Inferior parietal cortex (tissue), 1 donor: ENCODE measurements at regions not wholly inside any gene's neighbourhood (a gene's known extent, or its start where the extent isn't known, plus 50 kb on each side); places are given as distances from the start of the nearest gene placed in this dataset.
"Not testable (repeated sequence)": the region's sequence is repeated elsewhere in the genome, so short reads cannot be mapped to it uniquely, and the experiment has no call there.

Experiments used
- DNase-seq: peaks from one replicate; pipeline ENCODE4 v3.0.0-alpha.2; 2016; ENCODE audit errors: extremely low spot score

DNA sequence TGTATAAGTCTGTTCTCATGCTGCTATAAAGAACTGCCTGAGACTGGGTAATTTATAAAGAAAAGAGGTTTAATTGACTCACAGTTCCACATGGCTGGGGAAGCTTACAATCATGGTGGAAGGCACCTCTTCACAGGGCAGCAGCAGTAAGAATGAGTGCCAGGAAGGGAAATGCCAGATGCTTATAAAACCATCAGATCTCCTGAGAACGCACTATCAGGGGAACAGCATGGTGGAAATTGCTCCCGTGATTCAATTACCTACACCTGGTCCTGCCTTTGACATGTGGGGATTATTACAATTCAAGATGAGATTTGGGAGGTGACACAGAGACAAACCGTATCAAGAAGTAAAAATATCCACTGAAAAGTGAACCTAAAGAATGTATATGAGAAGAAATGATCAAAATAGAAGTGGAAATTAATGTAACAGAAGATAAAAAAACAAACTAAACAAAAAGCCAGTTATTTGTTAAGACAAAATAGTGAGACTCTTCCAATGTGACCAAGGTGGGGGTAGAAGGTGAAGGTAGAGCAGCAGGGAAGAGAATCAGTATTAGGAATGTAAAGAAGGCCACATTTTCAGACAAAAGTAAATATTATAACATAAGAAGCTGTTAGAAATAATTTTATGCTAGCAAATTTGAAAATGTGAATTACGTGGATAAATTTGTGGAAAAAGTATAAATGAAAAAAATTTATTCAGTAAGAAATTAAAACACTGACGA is 372.9 kb downstream of the NKX6-1 start:
- DNase-seq, result no peak

DNA sequence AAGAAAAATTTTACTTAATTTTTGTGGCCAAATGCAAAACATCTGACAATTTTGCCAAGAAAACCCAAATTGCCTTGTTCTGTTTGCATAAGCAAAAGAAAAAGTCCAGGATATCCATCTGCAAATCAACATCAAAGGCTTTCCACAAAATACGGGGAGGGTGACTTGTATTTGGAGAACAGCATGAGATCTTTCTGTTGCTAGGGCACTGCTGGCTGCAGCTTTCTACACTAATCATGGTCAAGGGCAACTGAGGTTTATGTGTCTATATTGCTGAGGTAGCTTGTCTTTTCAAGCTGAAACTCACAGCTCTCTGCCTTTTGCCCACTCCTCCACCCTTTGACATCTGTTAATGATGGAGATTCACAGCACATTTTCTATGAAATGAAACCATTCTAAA is 389.1 kb downstream of the NKX6-1 start:
- no peak for DNase-seq

DNA sequence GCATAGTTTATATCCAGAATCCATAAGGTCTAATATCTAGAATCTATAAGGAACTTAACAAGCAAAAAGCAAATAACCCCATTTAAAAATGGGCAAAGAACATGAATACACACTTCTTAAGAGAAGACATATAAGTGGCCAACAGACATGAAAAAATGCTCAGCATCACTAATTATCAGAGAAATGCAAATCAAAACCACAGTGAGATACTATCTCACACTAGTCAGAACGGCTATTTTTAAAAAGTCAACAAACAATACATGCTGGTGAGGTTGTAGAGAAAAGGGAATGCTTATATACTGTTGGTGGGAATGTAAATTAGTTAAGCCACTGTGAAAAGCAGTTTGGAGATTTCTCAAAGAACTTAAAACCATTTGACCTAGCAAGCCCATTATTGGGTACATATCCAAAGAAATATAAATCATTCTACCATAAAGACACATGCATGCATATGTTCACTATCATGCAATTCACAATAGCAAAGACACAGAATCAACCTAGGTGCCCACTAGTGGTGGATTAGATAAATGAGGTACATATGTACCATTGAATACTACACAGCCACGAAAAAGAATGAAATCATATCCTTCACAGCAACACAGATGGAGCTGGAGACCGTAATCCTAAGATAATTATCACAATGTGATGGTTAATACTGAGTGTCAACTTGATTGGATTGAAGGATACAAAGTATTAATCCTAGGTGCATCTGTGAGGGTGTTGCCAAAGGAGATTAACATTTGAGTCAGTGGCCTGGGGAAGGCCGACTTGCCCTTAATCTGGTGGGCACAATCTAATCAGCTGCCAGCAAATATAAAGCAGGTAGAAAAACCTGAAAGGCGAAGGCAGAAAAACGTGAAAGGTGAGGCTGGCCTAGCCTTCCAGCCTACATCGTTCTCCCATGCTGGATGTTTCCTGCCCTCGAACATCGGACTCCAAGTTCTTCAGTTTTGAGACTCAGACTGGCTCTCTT is 397.2 kb downstream of the NKX6-1 start:
- DNase-seq, result not testable (repeated sequence)

DNA sequence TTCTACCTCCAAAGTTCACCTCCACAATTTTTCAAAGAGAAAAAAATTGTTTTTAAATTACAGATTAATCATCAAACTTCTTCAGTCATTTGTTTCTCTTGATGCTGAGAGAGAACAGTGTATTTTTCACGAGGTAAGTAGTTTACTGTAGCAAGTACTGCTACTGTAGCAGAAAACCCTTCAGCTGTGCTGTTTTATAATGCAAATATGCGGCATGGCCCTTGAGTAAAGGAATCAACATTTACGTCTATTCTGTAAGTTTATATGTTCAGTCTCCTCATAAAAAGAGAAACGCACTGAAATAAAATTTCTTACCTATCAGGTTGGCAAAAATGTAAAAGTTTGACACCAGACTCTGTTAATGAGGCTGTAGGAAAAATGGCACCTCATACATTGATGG is 399.0 kb downstream of the NKX6-1 start:
- DNase-seq, result no peak

DNA sequence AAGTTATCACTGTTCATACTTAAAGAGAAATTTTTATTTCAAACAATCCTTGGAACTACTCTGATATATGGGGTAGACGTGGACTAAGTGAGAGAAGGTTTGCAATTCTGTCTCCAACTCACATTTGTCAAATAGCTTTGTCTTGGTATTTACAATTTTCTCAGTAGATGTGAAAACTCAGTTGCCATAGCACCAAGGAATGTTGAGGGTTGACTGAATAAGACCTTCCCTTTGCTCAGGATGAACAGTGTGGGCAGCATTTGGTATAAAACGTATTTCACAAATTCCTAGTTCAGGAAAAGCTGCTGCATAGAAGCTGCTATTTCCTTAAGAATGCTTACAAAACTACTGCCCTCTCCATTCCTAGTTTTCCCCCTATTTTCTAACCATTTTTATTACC is 399.5 kb downstream of the NKX6-1 start:
- no peak for DNase-seq

DNA sequence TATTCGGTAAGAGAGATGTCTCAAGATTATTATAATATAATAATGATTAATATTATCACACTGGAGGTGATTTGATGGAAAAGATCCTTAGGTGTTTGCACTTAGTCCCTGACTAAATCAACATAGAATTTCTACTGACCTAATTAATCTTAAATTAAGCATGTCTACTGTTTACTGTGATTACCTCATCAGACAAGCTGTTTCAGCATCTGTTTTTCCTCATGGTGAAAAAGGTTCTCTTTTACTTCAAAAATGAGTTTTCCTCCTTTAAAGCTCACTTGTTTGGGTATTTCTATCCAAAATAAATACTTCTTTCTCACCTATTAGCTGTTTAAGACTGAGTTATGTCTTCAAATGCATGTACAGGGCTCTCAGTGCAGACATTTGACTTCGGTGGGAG is 407.8 kb downstream of the NKX6-1 start:
- DNase-seq, result no peak

DNA sequence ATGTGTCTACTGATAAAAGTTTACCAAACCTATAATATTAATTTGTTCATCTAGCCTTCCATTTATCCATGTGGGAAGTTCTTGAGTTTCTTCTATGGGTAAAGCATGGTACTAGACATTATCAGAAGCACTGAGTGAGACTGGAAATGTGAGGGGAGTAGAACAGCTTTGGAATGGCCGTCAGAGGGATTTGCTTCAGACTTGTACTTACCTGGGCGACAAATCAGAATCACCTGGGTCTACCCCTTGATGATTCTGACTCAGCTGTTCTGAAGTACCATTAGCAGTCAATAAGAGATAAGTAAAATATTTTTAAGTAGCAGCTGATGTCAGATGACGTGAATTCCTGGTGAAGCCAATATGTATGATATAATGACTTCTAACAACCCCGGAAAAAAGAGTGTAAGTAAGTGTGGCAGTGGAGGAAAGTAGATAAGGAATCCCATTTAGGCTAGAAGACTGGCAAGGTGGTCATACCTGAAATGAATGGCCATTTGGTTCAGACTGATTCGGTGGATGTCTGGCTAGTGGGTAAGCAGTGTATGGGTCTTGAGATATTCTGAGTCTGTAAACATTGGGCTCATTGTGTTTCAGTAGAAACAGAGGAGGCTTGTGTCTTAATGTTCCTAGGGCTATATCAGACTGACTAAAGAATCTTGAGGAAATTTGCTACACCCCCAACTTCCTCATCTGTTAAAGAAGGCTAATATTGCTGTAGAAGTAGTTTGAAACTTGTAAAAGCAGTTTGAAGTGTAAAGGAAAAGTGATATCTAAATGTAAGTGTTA is 409.2 kb downstream of the NKX6-1 start:
- no peak for DNase-seq

DNA sequence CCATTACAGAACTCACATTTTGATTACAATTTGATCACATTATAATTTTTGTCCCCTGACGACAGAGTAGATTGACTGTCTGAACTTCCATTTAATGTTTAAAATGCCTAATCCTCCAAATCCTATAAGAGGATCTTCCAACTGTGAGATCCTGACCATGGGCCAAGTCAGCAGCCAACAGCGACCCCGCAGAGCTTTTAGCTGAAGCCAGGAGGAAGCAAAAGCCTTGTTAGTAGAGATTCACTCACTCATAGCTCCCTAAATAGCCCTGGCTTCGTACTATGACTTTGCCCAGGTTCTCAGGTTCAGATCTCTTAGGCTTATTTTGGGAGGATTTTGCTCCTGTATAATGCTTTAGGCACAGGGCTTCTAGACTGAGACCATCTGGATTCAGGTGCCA is 413.1 kb downstream of the NKX6-1 start:
- DNase-seq, result no peak

DNA sequence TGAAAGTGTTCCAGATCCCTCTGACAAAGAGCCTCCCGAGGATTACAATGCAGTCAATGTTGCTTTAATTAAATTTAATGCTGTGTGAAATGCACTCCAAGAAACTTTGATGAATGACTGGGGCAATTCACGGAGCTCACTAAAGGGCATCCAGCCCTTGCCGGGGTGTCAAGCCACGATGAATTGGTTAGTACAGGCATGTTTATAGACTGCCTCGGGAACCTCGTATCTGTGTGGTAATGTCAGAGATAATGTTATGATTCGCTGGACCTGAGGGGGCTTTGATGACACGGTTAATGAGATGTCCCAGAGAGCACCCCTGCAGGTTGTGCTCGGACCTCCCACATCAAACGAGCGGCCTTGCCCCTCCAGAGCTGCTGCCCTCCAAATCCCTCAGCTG is 428.8 kb downstream of the NKX6-1 start:
- DNase-seq, result no peak

DNA sequence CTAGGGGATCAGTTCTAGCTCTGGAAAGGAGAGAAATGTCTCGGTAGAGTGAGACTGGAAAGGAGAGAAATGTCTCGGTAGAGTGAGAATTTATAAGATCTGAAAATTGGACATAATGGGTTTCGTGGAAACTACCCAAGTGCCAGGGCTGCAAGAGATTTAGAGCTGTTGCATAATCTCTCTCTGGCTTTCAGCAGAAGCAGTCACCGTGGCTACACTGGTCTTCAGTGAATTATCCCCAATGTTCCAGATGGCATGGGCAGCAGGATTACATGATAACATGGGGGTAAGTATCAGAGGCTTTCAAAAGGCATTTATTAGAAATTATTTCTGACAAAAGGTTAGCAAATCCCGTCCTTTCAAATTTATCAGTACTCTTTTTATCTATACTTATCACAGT is 435.5 kb downstream of the NKX6-1 start:
- no peak for DNase-seq

DNA sequence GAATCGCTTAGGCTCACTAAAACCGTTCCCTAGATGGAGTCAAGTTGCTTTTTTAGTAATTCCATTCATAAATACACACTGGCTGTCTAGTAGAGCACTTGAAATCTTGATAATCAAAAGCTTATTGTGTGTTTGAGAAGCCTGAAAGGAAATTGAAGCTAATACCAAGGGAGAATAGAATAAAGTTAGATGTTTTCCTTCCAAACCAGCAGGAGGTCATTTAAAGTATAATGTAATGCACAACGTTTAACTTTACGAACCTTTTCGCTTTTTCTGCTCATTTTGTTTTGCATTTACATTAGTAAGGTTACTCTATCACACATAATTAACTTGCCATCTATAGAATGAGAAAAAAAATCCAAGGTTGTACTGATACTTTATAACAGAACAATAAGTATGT is 440.9 kb downstream of the NKX6-1 start:
- no peak for DNase-seq

DNA sequence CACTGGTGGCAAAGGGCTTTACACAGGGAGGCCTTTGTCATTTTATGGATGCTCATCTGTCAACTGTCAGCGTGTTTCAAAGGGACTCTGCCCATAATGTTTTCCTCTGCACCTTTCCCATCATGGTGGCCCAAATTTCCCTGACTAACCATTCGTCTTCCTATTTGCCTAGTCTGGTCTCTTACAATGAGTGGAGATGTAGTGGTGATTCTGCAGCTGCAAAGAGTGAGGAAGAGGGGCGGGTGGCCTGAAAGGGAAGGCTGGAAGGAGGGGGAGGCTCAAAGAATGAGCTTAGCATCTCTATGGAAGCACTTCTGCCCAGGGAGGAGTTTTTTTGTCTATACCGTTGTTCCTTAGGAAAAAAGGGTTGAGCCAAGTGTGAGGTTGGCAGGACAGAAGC is 447.5 kb downstream of the NKX6-1 start:
- no peak for DNase-seq

DNA sequence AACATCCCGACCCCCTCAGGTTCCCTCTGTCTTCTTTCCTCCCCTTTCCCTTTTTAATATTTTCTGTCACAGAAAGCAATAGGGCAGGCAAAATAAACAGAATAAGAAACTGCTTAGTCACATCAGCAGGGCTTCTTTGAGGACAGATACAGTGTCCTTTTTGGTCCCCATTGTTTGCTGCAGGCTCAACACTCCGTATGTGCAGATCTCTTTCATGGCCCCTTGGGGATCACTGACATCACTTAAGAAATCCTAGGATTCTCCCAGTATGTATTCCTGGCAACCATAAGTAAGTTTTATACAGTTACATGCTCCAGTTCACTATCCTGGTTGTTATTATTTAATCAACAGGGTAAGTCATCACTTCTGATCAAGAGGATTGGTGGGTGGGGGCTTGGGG is 448.0 kb downstream of the NKX6-1 start:
- DNase-seq, result no peak

DNA sequence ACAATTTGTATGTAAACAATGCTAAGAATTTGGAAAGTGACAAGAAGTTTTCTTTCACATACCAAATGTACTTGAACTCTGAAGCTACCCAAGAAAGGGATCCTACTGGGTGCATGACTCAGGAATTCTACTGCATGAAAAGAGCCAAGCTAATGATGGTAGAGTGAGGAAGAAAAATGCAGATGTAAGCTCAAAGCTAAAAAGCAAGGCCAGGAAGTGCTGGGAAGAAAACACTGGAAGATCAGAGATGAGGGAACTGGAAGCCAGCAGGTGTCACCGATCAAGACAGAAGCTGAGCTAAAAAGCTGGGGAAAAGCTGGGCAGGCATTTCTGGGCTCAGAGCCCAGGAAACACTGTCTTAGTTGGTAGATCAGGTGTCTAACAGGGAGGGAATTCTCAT is 449.1 kb downstream of the NKX6-1 start:
- no peak for DNase-seq

DNA sequence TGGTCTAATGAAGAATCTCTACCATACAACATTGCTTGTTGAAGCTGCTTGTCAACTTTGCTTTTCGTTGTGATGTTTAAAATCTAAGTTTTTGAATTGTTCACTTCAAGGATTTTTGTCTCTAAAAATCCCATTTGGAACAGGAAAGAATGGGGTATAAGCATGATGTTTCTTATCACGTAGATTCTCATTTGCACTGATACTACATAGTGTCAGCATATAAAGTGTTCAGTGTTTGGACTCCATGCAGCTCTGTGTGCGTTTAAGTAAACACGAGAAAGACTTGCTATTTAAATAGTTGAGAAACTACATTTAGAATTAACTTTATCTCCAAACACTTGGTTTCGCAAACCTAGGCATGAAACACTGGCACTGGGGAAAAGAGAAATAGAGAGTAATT is 452.5 kb downstream of the NKX6-1 start:
- no peak for DNase-seq

DNA sequence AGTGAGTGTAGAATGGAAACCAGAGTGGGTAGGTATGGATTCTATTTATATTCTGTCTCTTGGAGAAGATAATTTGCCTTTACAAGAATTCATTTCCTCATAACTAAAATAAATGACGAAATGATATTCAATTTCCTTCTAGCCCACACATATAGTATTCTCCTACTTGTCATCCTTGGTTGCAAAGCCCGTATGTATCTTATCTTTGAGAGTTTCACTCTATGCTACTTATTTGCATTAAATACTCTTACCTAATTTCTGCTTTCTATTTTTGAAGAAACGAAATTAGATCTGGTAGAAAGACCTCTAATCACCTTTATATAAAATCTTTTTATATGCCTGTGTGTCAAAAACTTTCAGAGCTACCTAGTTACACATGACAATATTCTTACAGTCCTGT is 457.7 kb downstream of the NKX6-1 start:
- DNase-seq, result no peak

DNA sequence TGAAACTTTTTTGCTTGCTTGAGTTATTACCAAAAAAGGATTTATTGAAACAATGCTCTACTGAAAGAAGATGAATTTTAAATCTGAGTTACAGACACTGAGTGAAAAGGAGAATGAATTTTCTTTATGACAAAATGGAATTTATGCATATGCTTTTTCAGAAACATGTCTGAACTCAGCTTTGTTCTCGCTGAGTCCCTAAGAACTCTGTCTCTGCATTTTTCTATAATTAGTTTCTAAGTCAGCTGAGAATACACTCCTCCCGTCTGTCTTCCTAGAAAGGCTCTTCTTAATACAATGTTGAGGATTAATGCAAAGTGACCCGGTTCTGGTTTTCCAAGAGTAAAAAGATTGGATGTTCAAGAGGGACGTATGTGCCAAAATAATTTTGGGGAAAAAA is 463.5 kb downstream of the NKX6-1 start:
- DNase-seq, result no peak

DNA sequence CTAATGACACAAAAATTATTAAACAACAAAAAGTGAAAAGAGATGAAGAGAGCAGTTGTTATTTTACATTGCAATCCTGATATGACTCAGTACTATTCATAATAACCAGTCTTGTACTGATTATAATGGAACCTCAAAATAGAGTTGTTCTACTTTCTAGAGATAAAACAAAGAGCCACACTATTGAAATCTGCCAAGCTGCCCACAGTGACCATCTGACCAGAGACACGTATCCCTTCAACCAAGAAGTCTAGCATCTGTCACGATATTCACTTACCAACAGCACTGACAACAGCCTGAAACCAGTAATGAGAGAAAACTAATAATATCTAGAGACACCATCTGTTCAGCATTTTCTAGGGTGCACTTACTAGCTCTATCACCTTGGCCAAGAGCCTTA is 466.7 kb downstream of the NKX6-1 start:
- no peak for DNase-seq

DNA sequence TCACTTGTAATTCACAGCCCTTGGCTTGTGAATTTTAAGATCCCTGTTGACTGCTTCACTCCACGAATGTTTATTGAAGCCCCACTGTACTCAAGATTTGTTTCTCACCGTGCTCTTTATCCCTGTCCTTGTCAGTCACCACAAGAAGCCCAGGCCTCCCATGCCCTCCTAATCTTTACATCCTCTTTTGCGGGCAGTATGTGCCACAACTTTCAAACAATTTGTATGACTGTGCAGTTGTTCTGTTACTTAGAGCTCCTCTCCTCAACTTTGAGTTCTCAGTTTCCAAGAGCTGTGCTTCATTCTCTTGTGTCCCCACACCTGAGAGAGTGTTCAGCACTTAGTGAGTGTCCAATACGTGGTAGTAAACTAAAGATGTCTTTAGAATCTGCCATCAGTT is 467.7 kb downstream of the NKX6-1 start:
- no peak for DNase-seq

DNA sequence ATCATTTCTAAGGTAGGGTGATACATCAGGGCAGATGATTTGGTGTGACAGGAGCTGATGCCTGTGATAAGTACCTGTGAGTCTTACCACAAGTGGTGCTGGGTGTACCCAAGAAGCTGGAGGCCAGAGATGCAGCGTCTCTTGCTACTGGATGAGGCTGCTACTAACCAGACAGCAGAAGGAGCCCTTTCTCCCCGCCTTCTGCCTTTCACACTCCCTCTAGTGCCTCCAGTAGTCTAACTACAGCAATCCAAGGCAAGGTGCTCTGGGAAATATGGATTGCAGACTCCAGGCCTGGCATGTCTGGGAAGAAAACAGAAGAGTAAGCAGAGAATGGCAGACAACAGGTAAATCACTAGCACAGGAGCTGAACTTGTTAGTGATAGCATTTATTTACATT is 470.8 kb downstream of the NKX6-1 start:
- no peak for DNase-seq

DNA sequence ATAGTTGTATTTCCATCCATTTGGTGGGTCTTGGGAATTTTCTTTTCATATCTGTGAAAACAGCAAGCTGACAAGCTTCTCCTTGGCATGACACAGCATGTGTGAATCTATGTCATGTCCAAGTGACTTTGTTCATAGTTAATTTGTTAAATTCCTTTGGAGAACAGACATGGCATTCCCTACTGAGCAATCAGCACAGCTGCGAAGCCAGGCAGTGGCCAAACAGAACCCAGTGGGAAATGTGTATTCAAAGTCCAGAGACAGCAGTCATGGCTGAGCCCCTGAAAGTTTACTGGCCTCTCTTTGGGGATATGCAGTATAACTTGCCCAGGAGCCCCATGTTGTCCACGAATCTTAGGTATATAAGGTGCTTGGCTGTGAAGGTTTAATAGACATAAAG is 474.7 kb downstream of the NKX6-1 start:
- no peak for DNase-seq

DNA sequence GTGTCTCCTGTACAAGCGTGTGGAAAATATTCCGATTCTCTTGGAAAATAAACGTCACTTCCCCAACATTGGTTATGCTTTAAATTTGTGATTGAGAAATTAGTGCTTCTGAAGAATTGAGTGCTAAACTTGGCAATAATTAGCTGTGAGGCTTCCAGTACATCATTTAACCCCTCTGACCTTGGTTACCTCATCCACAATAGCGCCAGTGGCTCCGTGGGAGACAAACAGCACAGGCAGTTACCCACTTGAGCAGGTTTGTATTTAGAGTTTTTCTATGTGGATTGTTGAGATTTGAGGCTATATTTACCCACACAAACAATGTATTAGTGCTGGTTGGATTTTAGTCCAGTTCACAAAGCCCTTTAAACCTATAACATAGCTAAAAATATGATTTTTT is 476.5 kb downstream of the NKX6-1 start:
- no peak for DNase-seq
